GM23338 (cell line): ENCODE measurements at regions not wholly inside any gene's neighbourhood (a gene's known extent, or its start where the extent isn't known, plus 50 kb on each side); places are given as distances from the start of the nearest gene placed in this dataset.

Experiments used
- ATAC-seq: fragments of 200-7000 bp; cut with Tn5 transposase; 3 replicates; pipeline ENCODE4 v1.9.1; 2020
- DNase-seq: peaks from one replicate; pipeline ENCODE4 v3.0.0-alpha.2; 2015; ENCODE audit warnings: low spot score
- H2AFZ ChIP-seq: fragments of 200-600 bp; sonication (generic); 2 replicates; pipeline ENCODE4 v1.8.0; 2016; ENCODE audit warnings: antibody characterized with exemption, mild to moderate bottlenecking, moderate library complexity
- H3F3A ChIP-seq: fragments of 200-600 bp; sonication (generic); replicated peaks from 2 replicates; pipeline ENCODE4 v1.8.0; 2017; ENCODE audit warnings: antibody characterized with exemption, mixed run types, low read depth
- H3K27ac ChIP-seq: fragments of 200-600 bp; sonication (generic); 2 replicates; pipeline ENCODE4 v1.6.1; 2016; ENCODE audit warnings: low read depth
- H3K27me3 ChIP-seq: fragments of 200-600 bp; sonication (generic); 2 replicates; pipeline ENCODE4 v1.8.0; 2016; ENCODE audit warnings: mild to moderate bottlenecking, mixed run types, moderate library complexity; ENCODE audit not compliant: insufficient read depth
- H3K36me3 ChIP-seq: fragments of 200-600 bp; sonication (generic); 2 replicates; pipeline ENCODE4 v1.8.0; 2016; ENCODE audit warnings: mild to moderate bottlenecking; ENCODE audit not compliant: insufficient read depth
- H3K4me1 ChIP-seq: fragments of 200-600 bp; sonication (generic); 2 replicates; pipeline ENCODE4 v1.8.0; 2016; ENCODE audit warnings: mild to moderate bottlenecking, moderate library complexity; ENCODE audit not compliant: insufficient read depth
- H3K4me2 ChIP-seq: fragments of 200-600 bp; sonication (generic); 2 replicates; pipeline ENCODE4 v1.7.1; 2017; ENCODE audit warnings: mixed run types
- H3K4me3 ChIP-seq: fragments of 200-600 bp; sonication (generic); 2 replicates; pipeline ENCODE4 v1.6.1; 2016; ENCODE audit warnings: mixed run types
- H3K79me2 ChIP-seq: fragments of 200-600 bp; sonication (generic); replicated peaks from 2 replicates; pipeline ENCODE4 v1.8.0; 2017; ENCODE audit warnings: mild to moderate bottlenecking; ENCODE audit not compliant: insufficient read depth
- H3K9me2 ChIP-seq: fragments of 200-600 bp; sonication (generic); 2 replicates; pipeline ENCODE4 v1.8.0; 2017; ENCODE audit not compliant: insufficient read depth
- H4K20me1 ChIP-seq: fragments of 200-600 bp; sonication (generic); replicated peaks from 2 replicates; pipeline ENCODE4 v1.8.0; 2017; ENCODE audit warnings: mild to moderate bottlenecking; ENCODE audit not compliant: insufficient read depth
- H3K27ac Mint-ChIP-seq: 2 replicates; pipeline ENCODE4 v1.8.0; 2020; ENCODE audit warnings: inconsistent platforms, mild to moderate bottlenecking, moderate library complexity, mixed read lengths
- H3K27me3 Mint-ChIP-seq: 3 replicates; pipeline ENCODE4 v1.8.0; 2022; ENCODE audit warnings: low read depth, mild to moderate bottlenecking, moderate library complexity, mixed read lengths, inconsistent platforms; ENCODE audit not compliant: insufficient read depth, poor library complexity
- H3K36me3 Mint-ChIP-seq: 3 replicates; pipeline ENCODE4 v1.8.0; 2021; ENCODE audit warnings: low read depth, mild to moderate bottlenecking, inconsistent platforms, moderate library complexity, mixed read lengths
- H3K4me1 Mint-ChIP-seq: 3 replicates; pipeline ENCODE4 v1.8.0; 2020; ENCODE audit warnings: mild to moderate bottlenecking, inconsistent platforms, mixed read lengths
- H3K4me3 Mint-ChIP-seq: 3 replicates; pipeline ENCODE4 v1.8.0; 2021; ENCODE audit warnings: moderate library complexity, mild to moderate bottlenecking, inconsistent platforms, mixed read lengths
- H3K9me3 Mint-ChIP-seq: 3 replicates; pipeline ENCODE4 v1.8.0; 2020; ENCODE audit warnings: moderate library complexity, mild to moderate bottlenecking, inconsistent platforms, mixed read lengths
- CREB1 ChIP-seq: fragments of 250-450 bp; sonication (Bioruptor Pico); IDR thresholded peaks from 2 replicates; pipeline ENCODE4 v1.5.0; 2020; ENCODE audit warnings: low read depth, mild to moderate bottlenecking, moderate library complexity
- CTCF ChIP-seq, 2 experiments: fragments of 200-600 bp in 1 of 2; sonication (generic) in 1 of 2; conservative IDR thresholded peaks; 2 replicates each; pipeline versions ENCODE4 v1.5.1 to v1.6.1; 2016 to 2017; ENCODE audit warnings: antibody characterized with exemption in 2 of 2, low read depth in 2 of 2, mild to moderate bottlenecking in 2 of 2, moderate library complexity in 1 of 2
- EZH2 ChIP-seq: fragments of 200-600 bp; sonication (generic); IDR thresholded peaks from one replicate; pipeline ENCODE4 v1.8.0; 2017; ENCODE audit warnings: antibody characterized with exemption, mild to moderate bottlenecking, low read depth; ENCODE audit not compliant: unreplicated experiment
- EZH2phosphoT487 ChIP-seq: fragments of 200-600 bp; sonication (generic); IDR thresholded peaks from one replicate; pipeline ENCODE4 v1.8.1; 2018; ENCODE audit warnings: antibody characterized with exemption; ENCODE audit not compliant: unreplicated experiment
- JUNB ChIP-seq: IDR thresholded peaks from one replicate; pipeline ENCODE4 v1.6.1; 2016; ENCODE audit warnings: antibody characterized with exemption; ENCODE audit not compliant: unreplicated experiment
- NANOG ChIP-seq: IDR thresholded peaks from 2 replicates; pipeline ENCODE4 v1.6.1; 2016; ENCODE audit warnings: antibody characterized with exemption, borderline replicate concordance
- POLR2AphosphoS5 ChIP-seq: IDR thresholded peaks from 2 replicates; pipeline ENCODE4 v1.6.1; 2016; ENCODE audit warnings: antibody characterized with exemption, low read depth
- REST ChIP-seq: IDR thresholded peaks from one replicate; pipeline ENCODE4 v1.6.1; 2018; ENCODE audit warnings: antibody characterized with exemption; ENCODE audit not compliant: unreplicated experiment
- STAT1 ChIP-seq: IDR thresholded peaks from one replicate; pipeline ENCODE4 v1.6.1; 2016; ENCODE audit warnings: antibody characterized with exemption; ENCODE audit not compliant: unreplicated experiment
- ZNF114 ChIP-seq: fragments of 250-450 bp; sonication (Bioruptor Pico); IDR thresholded peaks from 2 replicates; pipeline ENCODE4 v1.5.0; 2020; ENCODE audit warnings: mild to moderate bottlenecking, moderate library complexity
- ZNF331 ChIP-seq: fragments of 250-450 bp; sonication (Bioruptor Pico); IDR thresholded peaks from 2 replicates; pipeline ENCODE4 v1.5.0; 2020; ENCODE audit warnings: low read depth, mild to moderate bottlenecking, moderate library complexity
- ZNF462 ChIP-seq: fragments of 250-450 bp; sonication (Bioruptor Pico); IDR thresholded peaks from 2 replicates; pipeline ENCODE4 v1.5.0; 2020; ENCODE audit warnings: mild to moderate bottlenecking, moderate library complexity

- H4K20me1 ChIP-seq = no peaks in the 10 kb centered on the region
- no peaks in the 10 kb centered on the region for H3K27me3 ChIP-seq
- no peak overlapping the region for H3K4me3 ChIP-seq
- no peak for ATAC-seq
- H3K4me1 ChIP-seq = no peaks in the 10 kb centered on the region
- no peak overlapping the region for H3K27ac ChIP-seq
- H3K4me2 ChIP-seq = no peak overlapping the region
- H3K27ac Mint-ChIP-seq = no peak overlapping the region
- no peak for TF ChIP-seq CREB1 (CRISPR knock-in tag)
- TF ChIP-seq STAT1 = no peak
- TF ChIP-seq REST = no peak
- TF ChIP-seq POLR2AphosphoS5 = no peak
- TF ChIP-seq ZNF331 (CRISPR knock-in tag) = no peak
- no peak for TF ChIP-seq JUNB
- no peak for TF ChIP-seq ZNF462
- no peak for TF ChIP-seq CTCF (conservative IDR thresholded peaks at IDR 0.05; ENCODE audit: low read depth in 2 of 2)
- no peak for TF ChIP-seq NANOG
- TF ChIP-seq EZH2phosphoT487 = no peak
- TF ChIP-seq EZH2 = no peak
- no peak for TF ChIP-seq ZNF114
- peaks cover 2% of the 10 kb centered on the region; the same call in 2 of the 3 replicates for H3K9me3 Mint-ChIP-seq
- H3K4me3 Mint-ChIP-seq = no peak overlapping the region
- peaks cover 16% of the 10 kb centered on the region for H3K9me2 ChIP-seq
- DNase-seq = no peak
- peaks cover 9% of the 10 kb centered on the region for H3K27me3 Mint-ChIP-seq
- H3K36me3 ChIP-seq = no peaks in the 10 kb centered on the region
- H3K36me3 Mint-ChIP-seq = no peaks in the 10 kb centered on the region; the same call in 2 of the 3 replicates
- H3K79me2 ChIP-seq = no peaks in the 10 kb centered on the region
- no peaks in the 10 kb centered on the region; the same call in 2 of the 3 replicates for H3K4me1 Mint-ChIP-seq
- no peak overlapping the region for H2AFZ ChIP-seq
- H3F3A ChIP-seq = no peaks in the 10 kb centered on the region
These were observed 66.0 kb upstream of the ITGA6 start for GRCh38 chr2:172361360-172361759.
